Heart left ventricle (tissue), 16 donors: ENCODE measurements at regions not wholly inside any gene's neighbourhood (a gene's known extent, or its start where the extent isn't known, plus 50 kb on each side); places are given as distances from the start of the nearest gene placed in this dataset.
A peak's percentile ranks its signal among the peaks of the same experiment; 100 is the strongest.

ENCODE experiments used
- ATAC-seq, 4 donors: fragments of 200-7000 bp; cut with Tn5 transposase; one replicate each; pipeline ENCODE4 v1.9.1; 2020 to 2022; ENCODE audit warnings: moderate library complexity in 4 of 4, mild to moderate bottlenecking in 3 of 4, moderate number of reproducible peaks in 1 of 4
- DNase-seq, 5 donors: peaks; one replicate each; pipeline ENCODE4 v3.0.0-alpha.2; 2020
- H3K27ac ChIP-seq, 12 donors: fragments of 200-600 bp; sonication (generic) in 4 of 12; one replicate each; pipeline versions ENCODE4 v1.5.0 to v1.8.0; 2016 to 2022; ENCODE audit warnings: mild to moderate bottlenecking in 2 of 12
- H3K27me3 ChIP-seq, 9 donors: fragments of 200-600 bp; sonication (generic) in 2 of 9; one replicate each; pipeline versions ENCODE4 v1.5.1 to v1.8.0; 2016 to 2022; ENCODE audit warnings: mild to moderate bottlenecking in 3 of 9
- H3K36me3 ChIP-seq, 9 donors: fragments of 200-600 bp; sonication (generic) in 2 of 9; one replicate each; pipeline versions ENCODE4 v1.5.0 to v1.8.0; 2018 to 2022; ENCODE audit warnings: mild to moderate bottlenecking in 2 of 9
- H3K4me1 ChIP-seq, 12 donors: fragments of 200-600 bp; sonication (generic) in 4 of 12; one replicate each; pipeline versions ENCODE4 v1.5.0 to v1.8.0; 2016 to 2022; ENCODE audit warnings: mild to moderate bottlenecking in 3 of 12
- H3K4me3 ChIP-seq, 12 donors: fragments of 200-600 bp; sonication (generic) in 4 of 12; one replicate each; pipeline versions ENCODE4 v1.5.0 to v1.8.0; 2017 to 2022; ENCODE audit warnings: mild to moderate bottlenecking in 9 of 12, moderate library complexity in 4 of 12
- H3K9me3 ChIP-seq, 12 donors: fragments of 200-600 bp; sonication (generic) in 4 of 12; one replicate each; pipeline versions ENCODE4 v1.5.0 to v1.8.0; 2016 to 2022; ENCODE audit warnings: mild to moderate bottlenecking in 1 of 12
- CTCF ChIP-seq, 12 donors: fragments of 200-600 bp; sonication (generic) in 4 of 12; IDR thresholded peaks; one replicate each; pipeline versions ENCODE4 v1.5.0 to v1.8.0; 2018 to 2022; ENCODE audit warnings: antibody characterized with exemption in 12 of 12, mild to moderate bottlenecking in 5 of 12
- POLR2A ChIP-seq, 2 donors: fragments of 450-650 bp; IDR thresholded peaks; one replicate each; pipeline ENCODE4 v1.6.1; 2017; ENCODE audit warnings: antibody characterized with exemption in 2 of 2, mild to moderate bottlenecking in 2 of 2, moderate library complexity in 2 of 2
- WGBS, 4 donors: extraction: QIAGEN DNeasy Blood & Tissue Kit in 2 of 4; methylation state at CpG; one replicate each; pipeline versions ENCODE4 v1.1.5 to v1.1.7; 2013 to 2018; 5-methylcytosine and 5-hydroxymethylcytosine counted together
- intact Hi-C, 10 donors: fragments of 100-400 bp; cut with DNase I; formaldehyde crosslinking; loops; one replicate each; pipeline versions ENCODE4 v1.11.1 to v1.14.2; 2022
- donor health status: ischemic (EF 13 %, LVEDD 7.1; RV severe dilation, severe dysfunction).
- donor health status: healthy with polysubstance abuse.
- donor health status: DM: no; HTN: yes; CAD: no.
- donor health status: DM: no; HTN: no; CAD: no.
- donor health status: ischemic (EF 25% LVEDD 6.9; RV normal size, moderate dysfunction).
- donor health status: ischemic (EF 25% LVEDD 5.7; RV mildly dilated, moderate dysfunction).
- donor health status: healthy.
- donor health status: DM: yes; HTN: yes; CAD: no.
- donor health status: ischemic (EF 35%, LVEDD 5.7; RV mildly dilated, moderate dysfunction).
- donor health status: nonischemic (EF 11% LVEDD 7.7; RV severe dilation, severe dysfunction).
- donor health status: DM: yes; HTN: yes; CAD: no.
- donor health status: PGD.
- donor health status: ischemic (EF 29% LVEDD 5.4; RV normal size, mild dysfunction).
- donor health status: nonischemic (EF 23%, LVEDD 6.1; RV moderate dilation, normal function).

GRCh38 chr21:29473808-29474207 is 175.1 kb downstream of the BACH1 start:
- H3K27me3 ChIP-seq = no peaks in the 10 kb centered on the region
- no peaks in the 10 kb centered on the region for H3K36me3 ChIP-seq
- DNase-seq (no peak), ATAC-seq (peak in 1 of 4 donors; percentile 36)
- no peak overlapping the region for H3K27ac ChIP-seq
- H3K4me3 ChIP-seq = no peak overlapping the region
- 88 to 100% (median 94%) methylated on average over 2 of the region's 2 CpGs for WGBS, 4 donors
- H3K9me3 ChIP-seq = peaks cover 0 to 7% (median 0%) of the 10 kb centered on the region in 12 donors
- TF ChIP-seq POLR2A (IDR thresholded peaks at IDR 0.05) (no peak), CTCF (IDR thresholded peaks at IDR 0.05) (no peak)
- H3K4me1 ChIP-seq = peaks cover 0 to 8% (median 0%) of the 10 kb centered on the region in 12 donors
- intact Hi-C loops = loop anchor here in 3 of 10 donors (2.0 kb wide), 1 partner anchor 375 kb away; no protein-coding TSS in a partner anchor

- DNase-seq = no peak
- H3K27ac ChIP-seq = no peak overlapping the region
- TF ChIP-seq CTCF (IDR thresholded peaks at IDR 0.05) (no peak), POLR2A (IDR thresholded peaks at IDR 0.05) (no peak)
- 96 to 100% (median 99%) methylated on average over 2 of the region's 2 CpGs for WGBS, 4 donors
- no peaks in the 10 kb centered on the region for H3K27me3 ChIP-seq
- peaks cover 0 to 8% (median 0%) of the 10 kb centered on the region in 12 donors for H3K4me1 ChIP-seq
- ATAC-seq = no peak
- intact Hi-C loops = loop anchor here in 4 of 10 donors (2.0 to 5.0 kb wide), 2 partner anchors 372 to 373 kb away; no protein-coding TSS in a partner anchor
- H3K36me3 ChIP-seq = no peaks in the 10 kb centered on the region
- peaks cover 0 to 7% (median 0%) of the 10 kb centered on the region in 12 donors for H3K9me3 ChIP-seq
- no peak overlapping the region for H3K4me3 ChIP-seq
Observed at GRCh38 chr21:29475329-29475728, 176.6 kb downstream of the BACH1 start.

GRCh38 chr21:29477347-29477746 is 178.6 kb downstream of the BACH1 start:
- no peak for DNase-seq
- Histone ChIP-seq H3K4me3 (no peak overlapping the region), H3K9me3 (peaks cover 0 to 7% (median 0%) of the 10 kb centered on the region in 12 donors), H3K27ac (no peak overlapping the region), H3K4me1 (peaks cover 0 to 8% (median 0%) of the 10 kb centered on the region in 12 donors), H3K27me3 (no peaks in the 10 kb centered on the region), H3K36me3 (no peaks in the 10 kb centered on the region)
- ATAC-seq = no peak
- TF ChIP-seq CTCF (IDR thresholded peaks at IDR 0.05) (no peak), POLR2A (IDR thresholded peaks at IDR 0.05) (no peak)
- WGBS, 4 donors = 86 to 97% (median 95%) methylated on average over 5 of the region's 5 CpGs
- intact Hi-C loops = loop anchor here in 4 of 10 donors (2.0 to 5.0 kb wide), 3 partner anchors 370 to 373 kb away; no protein-coding TSS in a partner anchor

GRCh38 chr21:29477941-29478340 is 179.2 kb downstream of the BACH1 start:
- intact Hi-C loops = loop anchor here in 5 of 10 donors (2.0 to 5.0 kb wide), 3 partner anchors 369 to 373 kb away; no protein-coding TSS in a partner anchor
- TF ChIP-seq CTCF (IDR thresholded peaks at IDR 0.05) = no peak
- TF ChIP-seq POLR2A (IDR thresholded peaks at IDR 0.05) = no peak
- WGBS, 4 donors = 91 to 95% (median 94%) methylated on average over 5 of the region's 5 CpGs
- H3K27ac ChIP-seq = no peak overlapping the region
- DNase-seq (no peak), ATAC-seq (no peak)
- no peaks in the 10 kb centered on the region for H3K27me3 ChIP-seq
- peaks cover 0 to 7% (median 0%) of the 10 kb centered on the region in 12 donors for H3K9me3 ChIP-seq
- peaks cover 0 to 8% (median 0%) of the 10 kb centered on the region in 12 donors for H3K4me1 ChIP-seq
- no peak overlapping the region for H3K4me3 ChIP-seq
- H3K36me3 ChIP-seq = no peaks in the 10 kb centered on the region
